Lower leg skin (tissue), 4 donors: ENCODE measurements at regions not wholly inside any gene's neighbourhood (a gene's known extent, or its start where the extent isn't known, plus 50 kb on each side); places are given as distances from the start of the nearest gene placed in this dataset.

Experiments used
- DNase-seq, 2 donors: peaks; one replicate each; pipeline ENCODE4 v3.0.0-alpha.2; 2019; ENCODE audit warnings: low spot score in 2 of 2
- H3K4me3 ChIP-seq: fragments of 200-600 bp; sonication (generic); 2 replicates; pipeline ENCODE4 v1.5.1; 2017; ENCODE audit warnings: mild to moderate bottlenecking, low read depth; ENCODE audit not compliant: poor library complexity, severe bottlenecking
- CTCF ChIP-seq, 3 donors: fragments of 450-650 bp; IDR thresholded peaks; one replicate each; pipeline ENCODE4 v1.5.1; 2016; ENCODE audit warnings: antibody characterized with exemption in 3 of 3, mild to moderate bottlenecking in 3 of 3, moderate library complexity in 2 of 3
- POLR2A ChIP-seq, 2 donors: fragments of 450-650 bp; IDR thresholded peaks; one replicate each; pipeline ENCODE4 v1.6.1; 2016 to 2017; ENCODE audit warnings: antibody characterized with exemption in 2 of 2, mild to moderate bottlenecking in 1 of 2, moderate library complexity in 1 of 2
- WGBS, 2 donors: methylation state at CpG; one replicate each; pipeline ENCODE4 v1.1.5; 2018; 5-methylcytosine and 5-hydroxymethylcytosine counted together
- intact Hi-C: fragments of 100-400 bp; cut with DNase I; formaldehyde crosslinking; loops from one replicate; pipeline ENCODE4 v1.15.0; 2023; ENCODE audit warnings: low total_unique reads

GRCh38 chrX:39000802-39001201, 199.5 kb downstream of the MID1IP1 start:
- no peak for DNase-seq
- no peak for TF ChIP-seq POLR2A (IDR thresholded peaks at IDR 0.05)
- TF ChIP-seq CTCF (IDR thresholded peaks at IDR 0.05), result no peak
- H3K4me3 ChIP-seq, result no peak overlapping the region
- intact Hi-C loops, result no loop called here
- WGBS, 2 donors, result 79 to 96% methylated on average over 1 of the region's 1 CpG

GRCh38 chrX:39002466-39002865, 201.2 kb downstream of the MID1IP1 start:
- WGBS, 2 donors, result 16 to 22% methylated on average over 1 of the region's 1 CpG
- intact Hi-C loops, result no loop called here
- TF ChIP-seq POLR2A (IDR thresholded peaks at IDR 0.05) (no peak), CTCF (IDR thresholded peaks at IDR 0.05) (no peak)
- DNase-seq, result no peak
- H3K4me3 ChIP-seq, result no peak overlapping the region

GRCh38 chrX:39008549-39008948, 207.3 kb downstream of the MID1IP1 start:
- WGBS, 2 donors, result 75 to 79% methylated on average over 4 of the region's 4 CpGs
- no peak for DNase-seq
- H3K4me3 ChIP-seq, result no peak overlapping the region
- TF ChIP-seq CTCF (IDR thresholded peaks at IDR 0.05), result no peak
- no peak for TF ChIP-seq POLR2A (IDR thresholded peaks at IDR 0.05)
- intact Hi-C loops, result no loop called here

- H3K4me3 ChIP-seq, result no peak overlapping the region
- 29 to 53% methylated on average over 6 to 10 of the region's 10 CpGs for WGBS, 2 donors
- TF ChIP-seq POLR2A (IDR thresholded peaks at IDR 0.05) (no peak), CTCF (IDR thresholded peaks at IDR 0.05) (no peak)
- peak in 1 of 2 donors; percentile 19 for DNase-seq
- intact Hi-C loops, result no loop called here
Measured at GRCh38 chrX:39011454-39012221, 210.4 kb downstream of the MID1IP1 start.

- WGBS, 2 donors, result 35 to 58% methylated on average over 4 of the region's 4 CpGs
- no peak overlapping the region for H3K4me3 ChIP-seq
- intact Hi-C loops, result no loop called here
- DNase-seq, result no peak
- TF ChIP-seq POLR2A (IDR thresholded peaks at IDR 0.05) (no peak), CTCF (IDR thresholded peaks at IDR 0.05) (no peak)
Measured at GRCh38 chrX:39012621-39013111, 211.4 kb downstream of the MID1IP1 start.

- no peak for DNase-seq
- intact Hi-C loops, result no loop called here
- WGBS, 2 donors, result 68 to 77% methylated on average over 3 of the region's 3 CpGs
- TF ChIP-seq CTCF (IDR thresholded peaks at IDR 0.05), result no peak
- TF ChIP-seq POLR2A (IDR thresholded peaks at IDR 0.05), result no peak
- H3K4me3 ChIP-seq, result no peak overlapping the region
Measured at GRCh38 chrX:39016556-39016955, 215.3 kb downstream of the MID1IP1 start.
